IMR-90 (cell line): ENCODE measurements at regions not wholly inside any gene's neighbourhood (a gene's known extent, or its start where the extent isn't known, plus 50 kb on each side); places are given as distances from the start of the nearest gene placed in this dataset.

Experiments used
- ATAC-seq: fragments of 200-7000 bp; cut with Tn5 transposase; 2 replicates; pipeline ENCODE4 v1.9.1; 2020; ENCODE audit warnings: low read depth, mild to moderate bottlenecking, moderate library complexity
- BruUV-seq: library from RNA; stranded (reverse); fragments of 400-500 nt; replicated peaks from 2 replicates; lab custom pipeline; 2021; lab: Mats Ljungman, UMichigan
- CTCF ChIA-PET: fragments of 300-600 bp; formaldehyde crosslinking; extraction: SDS; loops from one replicate; lab custom pipeline; 2021; ENCODE audit warnings: antibody characterized with exemption; lab: Yijun Ruan, JAX
- POLR2A ChIA-PET: fragments of 300-600 bp; sonication (Branson Sonifier 250); formaldehyde crosslinking; loops from one replicate; lab custom pipeline; 2022; ENCODE audit warnings: antibody characterized with exemption; ENCODE audit not compliant: unreplicated experiment; lab: Charles Lee
- DNase-seq: peaks from one replicate; pipeline ENCODE4 v3.0.0; 2013
- H2AFZ ChIP-seq: replicated peaks from 2 replicates; pipeline ENCODE3; 2013; ENCODE audit warnings: low read length, mild to moderate bottlenecking; ENCODE audit not compliant: poor library complexity
- H2AK5ac ChIP-seq: 2 replicates; pipeline ENCODE4 v1.6.1; 2013; ENCODE audit warnings: low read depth, low read length, inconsistent platforms
- H2AK9ac ChIP-seq: replicated peaks from 2 replicates; pipeline ENCODE3; 2013; ENCODE audit warnings: mild to moderate bottlenecking, low read depth, low read length, moderate library complexity; ENCODE audit not compliant: poor library complexity
- H2BK120ac ChIP-seq: 2 replicates; pipeline ENCODE4 v1.6.1; 2013; ENCODE audit warnings: low read depth, low read length, inconsistent platforms
- H2BK15ac ChIP-seq: 3 replicates; pipeline ENCODE4 v1.6.1; 2013; ENCODE audit warnings: low read depth, low read length, inconsistent platforms
- H2BK20ac ChIP-seq: 2 replicates; pipeline ENCODE4 v1.6.1; 2013; ENCODE audit warnings: low read depth, mild to moderate bottlenecking, inconsistent platforms, low read length, moderate library complexity
- H2BK5ac ChIP-seq: 2 replicates; pipeline ENCODE4 v1.6.1; 2013; ENCODE audit warnings: mild to moderate bottlenecking, low read depth, low read length, inconsistent platforms; ENCODE audit not compliant: poor library complexity, severe bottlenecking
- H3K14ac ChIP-seq: replicated peaks from 2 replicates; pipeline ENCODE4 v1.6.1; 2013; ENCODE audit warnings: low read depth, low read length, inconsistent platforms
- H3K18ac ChIP-seq: 2 replicates; pipeline ENCODE4 v1.6.1; 2013; ENCODE audit warnings: low read depth, low read length, control low read depth
- H3K23ac ChIP-seq: 2 replicates; pipeline ENCODE4 v1.6.1; 2013; ENCODE audit warnings: low read depth, low read length, inconsistent platforms
- H3K27ac ChIP-seq: 2 replicates; pipeline ENCODE4 v1.5.1; 2013; ENCODE audit warnings: mild to moderate bottlenecking, control low read depth, low read length; ENCODE audit not compliant: insufficient read depth
- H3K27me3 ChIP-seq: 2 replicates; pipeline ENCODE4 v1.6.1; 2013; ENCODE audit warnings: low read length; ENCODE audit not compliant: control insufficient read depth, insufficient read depth
- H3K36me3 ChIP-seq: 2 replicates; pipeline ENCODE4 v1.6.1; 2013; ENCODE audit warnings: low read length, mixed read lengths; ENCODE audit not compliant: control insufficient read depth, insufficient read depth
- H3K4ac ChIP-seq: 2 replicates; pipeline ENCODE4 v1.6.1; 2013; ENCODE audit warnings: low read depth, low read length, inconsistent platforms
- H3K4me1 ChIP-seq: 2 replicates; pipeline ENCODE4 v1.6.1; 2013; ENCODE audit warnings: low read length, mixed read lengths; ENCODE audit not compliant: control insufficient read depth, insufficient read depth
- H3K4me2 ChIP-seq: 2 replicates; pipeline ENCODE4 v1.6.1; 2013; ENCODE audit warnings: low read depth, mild to moderate bottlenecking, control low read depth, low read length, moderate library complexity
- H3K4me3 ChIP-seq: 2 replicates; pipeline ENCODE4 v1.5.1; 2013; ENCODE audit warnings: low read depth, mild to moderate bottlenecking, control low read depth, low read length, moderate library complexity; ENCODE audit not compliant: insufficient read depth
- H3K56ac ChIP-seq: 2 replicates; pipeline ENCODE4 v1.6.1; 2013; ENCODE audit warnings: low read length, inconsistent platforms; ENCODE audit not compliant: insufficient read depth; ENCODE audit errors: extremely low read depth
- H3K79me1 ChIP-seq, 2 experiments: 2 replicates each; pipeline ENCODE4 v1.6.1; 2013; ENCODE audit warnings: low read length in 2 of 2, inconsistent platforms in 1 of 2, low read depth in 1 of 2
- H3K9ac ChIP-seq: 2 replicates; pipeline ENCODE4 v1.6.1; 2013; ENCODE audit warnings: low read depth, low read length, control low read depth
- H3K9me1 ChIP-seq: 2 replicates; pipeline ENCODE4 v1.6.1; 2013; ENCODE audit warnings: low read length, inconsistent platforms; ENCODE audit not compliant: insufficient read depth
- H3K9me3 ChIP-seq: 2 replicates; pipeline ENCODE4 v1.6.1; 2013; ENCODE audit warnings: low read length; ENCODE audit not compliant: control insufficient read depth, insufficient read depth
- H4K20me1 ChIP-seq: 2 replicates; pipeline ENCODE4 v1.6.1; 2013; ENCODE audit warnings: low read length, inconsistent platforms; ENCODE audit not compliant: insufficient read depth
- H4K5ac ChIP-seq: 2 replicates; pipeline ENCODE4 v1.6.1; 2013; ENCODE audit warnings: mild to moderate bottlenecking, low read depth, low read length, control low read depth
- H4K8ac ChIP-seq, 2 experiments: 2 replicates each; pipeline ENCODE4 v1.6.1; 2013; ENCODE audit warnings: low read depth in 2 of 2, low read length in 2 of 2, control low read depth in 1 of 2, inconsistent platforms in 1 of 2
- H4K91ac ChIP-seq: 2 replicates; pipeline ENCODE4 v1.6.1; 2013; ENCODE audit warnings: low read depth, low read length, inconsistent platforms; ENCODE audit not compliant: insufficient read depth
- BHLHE40 ChIP-seq: fragments of 150-350 bp; IDR thresholded peaks from 2 replicates; pipeline ENCODE4 v1.6.1; 2016; ENCODE audit warnings: mild to moderate bottlenecking, low read depth, low read length
- CEBPB ChIP-seq: IDR thresholded peaks from 2 replicates; pipeline ENCODE4 v1.6.1; 2012; ENCODE audit warnings: low read depth, low read length, improper control_type of control experiment
- FOS ChIP-seq: fragments of 150-350 bp; IDR thresholded peaks from 2 replicates; pipeline ENCODE4 v1.6.1; 2016; ENCODE audit warnings: low read depth, low read length
- MAZ ChIP-seq: IDR thresholded peaks from 2 replicates; pipeline ENCODE4 v1.6.1; 2012; ENCODE audit warnings: low read depth, mild to moderate bottlenecking, low read length, improper control_type of control experiment, moderate library complexity, borderline replicate concordance
- MXI1 ChIP-seq: IDR thresholded peaks from 2 replicates; pipeline ENCODE4 v1.6.1; 2012; ENCODE audit warnings: low read depth, mild to moderate bottlenecking, low read length, moderate library complexity, borderline replicate concordance
- NFE2L2 ChIP-seq: fragments of 150-350 bp; IDR thresholded peaks from 2 replicates; pipeline ENCODE4 v1.6.1; 2016; ENCODE audit warnings: low read depth, mild to moderate bottlenecking, low read length
- POLR2A ChIP-seq: IDR thresholded peaks from 2 replicates; pipeline ENCODE4 v1.6.1; 2012; ENCODE audit warnings: mild to moderate bottlenecking, low read depth, low read length
- RAD21 ChIP-seq: IDR thresholded peaks from 2 replicates; pipeline ENCODE4 v1.6.1; 2012; ENCODE audit warnings: low read length, improper control_type of control experiment
- RFX5 ChIP-seq: IDR thresholded peaks from 2 replicates; pipeline ENCODE4 v1.8.0; 2012; ENCODE audit warnings: low read depth, mild to moderate bottlenecking, low read length, moderate library complexity
- SMC3 ChIP-seq: fragments of 150-350 bp; IDR thresholded peaks from 2 replicates; pipeline ENCODE4 v1.6.1; 2016; ENCODE audit warnings: low read depth, mild to moderate bottlenecking, antibody characterized with exemption, low read length, moderate library complexity
- dilution Hi-C: fragments of 300-500 bp; cut with HindIII; formaldehyde crosslinking; loops from one replicate; pipeline ENCODE4 v1.14.3; 2018; ENCODE audit warnings: low sequenced_read_pairs; ENCODE audit not compliant: unreplicated experiment
- in situ Hi-C: fragments of 300-500 bp; cut with MboI; formaldehyde crosslinking; loops from 3 replicates; pipeline ENCODE4 v1.14.3; 2019; ENCODE audit warnings: low sequenced_read_pairs, inconsistent platforms, mixed read lengths
- intact Hi-C: fragments of 100-400 bp; cut with micrococcal nuclease; formaldehyde crosslinking; loops from 2 replicates; pipeline ENCODE4 v1.10.0; 2022
- TF ChIP-seq, protein P1 (sequence below): conservative IDR thresholded peaks from 2 replicates; pipeline ENCODE4 v1.5.1; 2012; ENCODE audit warnings: mild to moderate bottlenecking, low read depth, low read length, improper control_type of control experiment
- TF ChIP-seq, protein P2 (sequence below): fragments of 150-350 bp; IDR thresholded peaks from 2 replicates; pipeline ENCODE4 v1.6.1; 2016; ENCODE audit warnings: low read depth, mild to moderate bottlenecking, low read length, moderate library complexity, borderline replicate concordance

DNA sequence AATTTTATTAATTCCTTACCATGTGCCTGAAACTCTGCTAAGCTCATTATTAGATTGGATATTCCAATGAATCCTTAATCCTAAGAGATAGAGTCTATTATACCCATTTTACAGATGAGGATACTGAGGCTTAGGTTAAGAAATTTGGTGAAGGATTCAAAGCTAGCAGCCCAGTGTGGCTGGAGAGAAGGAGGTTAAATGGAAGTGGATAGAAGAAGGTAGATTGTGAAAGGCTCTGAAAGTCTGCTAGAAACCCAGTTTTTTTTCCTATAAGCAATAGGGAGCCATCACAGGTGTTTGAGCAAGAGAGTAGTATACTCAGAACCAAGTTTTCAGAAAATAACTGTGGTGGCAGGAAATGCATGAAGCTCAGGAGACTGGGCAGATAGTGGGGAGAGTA, 265.8 kb upstream of the NEBL start:
- Histone ChIP-seq H3K9me3 (no peaks in the 10 kb centered on the region), H2AK5ac (no peak overlapping the region), H3K36me3 (no peaks in the 10 kb centered on the region), H2AK9ac (no peak overlapping the region), H3K4me1 (no peaks in the 10 kb centered on the region), H2BK20ac (no peak overlapping the region), H3K18ac (no peak overlapping the region), H2AFZ (no peak overlapping the region), H3K27ac (no peak overlapping the region), H4K5ac (no peak overlapping the region), H3K4me2 (no peak overlapping the region), H3K4ac (no peak overlapping the region), H2BK15ac (no peak overlapping the region), H2BK120ac (no peak overlapping the region), H3K14ac (no peak overlapping the region), H3K23ac (no peak overlapping the region), H3K9ac (no peak overlapping the region), H3K56ac (no peak overlapping the region), H3K27me3 (no peaks in the 10 kb centered on the region), H2BK5ac (no peak overlapping the region), H3K4me3 (no peak overlapping the region), H4K91ac (no peak overlapping the region), H4K8ac (no peak overlapping the region), H3K79me1 (no peaks in the 10 kb centered on the region), H3K9me1 (no peaks in the 10 kb centered on the region), H4K20me1 (no peaks in the 10 kb centered on the region)
- POLR2A ChIA-PET, result no interaction called here
- BruUV-seq, result no TSS peak
- ATAC-seq, result no peak
- in situ Hi-C loops (no loop called here), dilution Hi-C loops (no loop called here), intact Hi-C loops (no loop called here)
- TF ChIP-seq, protein P1, sequence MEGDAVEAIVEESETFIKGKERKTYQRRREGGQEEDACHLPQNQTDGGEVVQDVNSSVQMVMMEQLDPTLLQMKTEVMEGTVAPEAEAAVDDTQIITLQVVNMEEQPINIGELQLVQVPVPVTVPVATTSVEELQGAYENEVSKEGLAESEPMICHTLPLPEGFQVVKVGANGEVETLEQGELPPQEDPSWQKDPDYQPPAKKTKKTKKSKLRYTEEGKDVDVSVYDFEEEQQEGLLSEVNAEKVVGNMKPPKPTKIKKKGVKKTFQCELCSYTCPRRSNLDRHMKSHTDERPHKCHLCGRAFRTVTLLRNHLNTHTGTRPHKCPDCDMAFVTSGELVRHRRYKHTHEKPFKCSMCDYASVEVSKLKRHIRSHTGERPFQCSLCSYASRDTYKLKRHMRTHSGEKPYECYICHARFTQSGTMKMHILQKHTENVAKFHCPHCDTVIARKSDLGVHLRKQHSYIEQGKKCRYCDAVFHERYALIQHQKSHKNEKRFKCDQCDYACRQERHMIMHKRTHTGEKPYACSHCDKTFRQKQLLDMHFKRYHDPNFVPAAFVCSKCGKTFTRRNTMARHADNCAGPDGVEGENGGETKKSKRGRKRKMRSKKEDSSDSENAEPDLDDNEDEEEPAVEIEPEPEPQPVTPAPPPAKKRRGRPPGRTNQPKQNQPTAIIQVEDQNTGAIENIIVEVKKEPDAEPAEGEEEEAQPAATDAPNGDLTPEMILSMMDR, result no peak
- TF ChIP-seq MXI1 (no peak), FOS (no peak), SMC3 (no peak), RAD21 (no peak), POLR2A (no peak), RFX5 (no peak), NFE2L2 (no peak), MAZ (no peak), BHLHE40 (no peak), CEBPB (no peak)
- TF ChIP-seq, protein P2, sequence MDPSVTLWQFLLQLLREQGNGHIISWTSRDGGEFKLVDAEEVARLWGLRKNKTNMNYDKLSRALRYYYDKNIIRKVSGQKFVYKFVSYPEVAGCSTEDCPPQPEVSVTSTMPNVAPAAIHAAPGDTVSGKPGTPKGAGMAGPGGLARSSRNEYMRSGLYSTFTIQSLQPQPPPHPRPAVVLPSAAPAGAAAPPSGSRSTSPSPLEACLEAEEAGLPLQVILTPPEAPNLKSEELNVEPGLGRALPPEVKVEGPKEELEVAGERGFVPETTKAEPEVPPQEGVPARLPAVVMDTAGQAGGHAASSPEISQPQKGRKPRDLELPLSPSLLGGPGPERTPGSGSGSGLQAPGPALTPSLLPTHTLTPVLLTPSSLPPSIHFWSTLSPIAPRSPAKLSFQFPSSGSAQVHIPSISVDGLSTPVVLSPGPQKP, result no peak
- CTCF ChIA-PET, result no interaction called here
- DNase-seq, result no peak
